ENCODE measurements at regions not wholly inside any gene's neighbourhood (a gene's known extent, or its start where the extent isn't known, plus 50 kb on each side); places are given as distances from the start of the nearest gene placed in this dataset.
A peak's percentile ranks its signal among the peaks of the same experiment; 100 is the strongest.

DNA sequence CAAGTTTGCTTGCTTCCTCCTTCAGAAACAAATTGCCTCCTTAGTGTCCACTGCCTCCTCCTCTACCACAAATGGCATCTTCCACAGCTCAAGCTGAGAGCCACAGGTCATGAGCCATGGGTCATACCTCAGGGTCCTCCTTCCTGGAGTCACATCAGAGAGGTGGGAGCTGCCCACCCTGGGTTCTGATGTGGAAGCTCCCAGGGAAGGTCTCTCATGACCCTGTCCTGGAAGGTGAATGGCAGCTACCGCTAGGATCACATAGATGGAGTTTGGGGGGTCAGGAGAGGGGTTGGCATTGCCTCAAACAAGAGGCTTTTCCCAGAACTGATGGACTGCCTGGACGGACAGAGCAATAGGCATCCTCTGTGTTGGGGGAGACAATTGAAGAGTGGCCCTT lies 321.4 kb downstream of the MATN1 start:
- Histone ChIP-seq H3K36me3 (ENCODE audit: insufficient read depth, low read length) (no peaks in the 10 kb centered on the region), H3K79me2 (replicated peaks; ENCODE audit: insufficient read depth, low read length) (no peaks in the 10 kb centered on the region), H3F3A (ENCODE audit: insufficient read depth, low read length, poor library complexity, severe bottlenecking) (no peaks in the 10 kb centered on the region), H3K4me2 (ENCODE audit: low read length) (no peak overlapping the region), H3K9me3 (ENCODE audit: low read length) (no peaks in the 10 kb centered on the region), H3K9me2 (ENCODE audit: insufficient read depth, low read length) (no peaks in the 10 kb centered on the region), H3K9ac (ENCODE audit: low read length) (no peak overlapping the region), H3K27ac (ENCODE audit: low read length) (no peak overlapping the region), H3K4me3 (ENCODE audit: low read length) (no peak overlapping the region), H2AFZ (ENCODE audit: low read depth, low read length) (no peak overlapping the region), H4K20me1 (ENCODE audit: insufficient read depth) (no peaks in the 10 kb centered on the region), H3K27me3 (ENCODE audit: insufficient read depth, low read depth, low read length) (no peaks in the 10 kb centered on the region)
- TF ChIP-seq SMC3 (conservative IDR thresholded peaks at IDR 0.05; ENCODE audit: poor library complexity) (no peak), POLR2AphosphoS5 (IDR thresholded peaks at IDR 0.05) (no peak), EP300 (conservative IDR thresholded peaks at IDR 0.05; ENCODE audit: poor library complexity, severe bottlenecking) (no peak), MXI1 (conservative IDR thresholded peaks at IDR 0.05; ENCODE audit: poor library complexity, severe bottlenecking) (no peak), RAD21 (conservative IDR thresholded peaks at IDR 0.05) (no peak), TAF1 (IDR thresholded peaks at IDR 0.05; ENCODE audit: low read depth) (no peak), EZH2 (IDR thresholded peaks at IDR 0.05; ENCODE audit: borderline replicate concordance, insufficient read depth, low read length, poor library complexity, severe bottlenecking) (no peak)
- TF ChIP-seq, protein P1, sequence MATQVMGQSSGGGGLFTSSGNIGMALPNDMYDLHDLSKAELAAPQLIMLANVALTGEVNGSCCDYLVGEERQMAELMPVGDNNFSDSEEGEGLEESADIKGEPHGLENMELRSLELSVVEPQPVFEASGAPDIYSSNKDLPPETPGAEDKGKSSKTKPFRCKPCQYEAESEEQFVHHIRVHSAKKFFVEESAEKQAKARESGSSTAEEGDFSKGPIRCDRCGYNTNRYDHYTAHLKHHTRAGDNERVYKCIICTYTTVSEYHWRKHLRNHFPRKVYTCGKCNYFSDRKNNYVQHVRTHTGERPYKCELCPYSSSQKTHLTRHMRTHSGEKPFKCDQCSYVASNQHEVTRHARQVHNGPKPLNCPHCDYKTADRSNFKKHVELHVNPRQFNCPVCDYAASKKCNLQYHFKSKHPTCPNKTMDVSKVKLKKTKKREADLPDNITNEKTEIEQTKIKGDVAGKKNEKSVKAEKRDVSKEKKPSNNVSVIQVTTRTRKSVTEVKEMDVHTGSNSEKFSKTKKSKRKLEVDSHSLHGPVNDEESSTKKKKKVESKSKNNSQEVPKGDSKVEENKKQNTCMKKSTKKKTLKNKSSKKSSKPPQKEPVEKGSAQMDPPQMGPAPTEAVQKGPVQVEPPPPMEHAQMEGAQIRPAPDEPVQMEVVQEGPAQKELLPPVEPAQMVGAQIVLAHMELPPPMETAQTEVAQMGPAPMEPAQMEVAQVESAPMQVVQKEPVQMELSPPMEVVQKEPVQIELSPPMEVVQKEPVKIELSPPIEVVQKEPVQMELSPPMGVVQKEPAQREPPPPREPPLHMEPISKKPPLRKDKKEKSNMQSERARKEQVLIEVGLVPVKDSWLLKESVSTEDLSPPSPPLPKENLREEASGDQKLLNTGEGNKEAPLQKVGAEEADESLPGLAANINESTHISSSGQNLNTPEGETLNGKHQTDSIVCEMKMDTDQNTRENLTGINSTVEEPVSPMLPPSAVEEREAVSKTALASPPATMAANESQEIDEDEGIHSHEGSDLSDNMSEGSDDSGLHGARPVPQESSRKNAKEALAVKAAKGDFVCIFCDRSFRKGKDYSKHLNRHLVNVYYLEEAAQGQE (IDR thresholded peaks at IDR 0.05; ENCODE audit: borderline replicate concordance) = no peak
- TF ChIP-seq, protein P2, sequence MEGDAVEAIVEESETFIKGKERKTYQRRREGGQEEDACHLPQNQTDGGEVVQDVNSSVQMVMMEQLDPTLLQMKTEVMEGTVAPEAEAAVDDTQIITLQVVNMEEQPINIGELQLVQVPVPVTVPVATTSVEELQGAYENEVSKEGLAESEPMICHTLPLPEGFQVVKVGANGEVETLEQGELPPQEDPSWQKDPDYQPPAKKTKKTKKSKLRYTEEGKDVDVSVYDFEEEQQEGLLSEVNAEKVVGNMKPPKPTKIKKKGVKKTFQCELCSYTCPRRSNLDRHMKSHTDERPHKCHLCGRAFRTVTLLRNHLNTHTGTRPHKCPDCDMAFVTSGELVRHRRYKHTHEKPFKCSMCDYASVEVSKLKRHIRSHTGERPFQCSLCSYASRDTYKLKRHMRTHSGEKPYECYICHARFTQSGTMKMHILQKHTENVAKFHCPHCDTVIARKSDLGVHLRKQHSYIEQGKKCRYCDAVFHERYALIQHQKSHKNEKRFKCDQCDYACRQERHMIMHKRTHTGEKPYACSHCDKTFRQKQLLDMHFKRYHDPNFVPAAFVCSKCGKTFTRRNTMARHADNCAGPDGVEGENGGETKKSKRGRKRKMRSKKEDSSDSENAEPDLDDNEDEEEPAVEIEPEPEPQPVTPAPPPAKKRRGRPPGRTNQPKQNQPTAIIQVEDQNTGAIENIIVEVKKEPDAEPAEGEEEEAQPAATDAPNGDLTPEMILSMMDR (IDR thresholded peaks at IDR 0.05; ENCODE audit: poor library complexity, severe bottlenecking) = no peak

DNA sequence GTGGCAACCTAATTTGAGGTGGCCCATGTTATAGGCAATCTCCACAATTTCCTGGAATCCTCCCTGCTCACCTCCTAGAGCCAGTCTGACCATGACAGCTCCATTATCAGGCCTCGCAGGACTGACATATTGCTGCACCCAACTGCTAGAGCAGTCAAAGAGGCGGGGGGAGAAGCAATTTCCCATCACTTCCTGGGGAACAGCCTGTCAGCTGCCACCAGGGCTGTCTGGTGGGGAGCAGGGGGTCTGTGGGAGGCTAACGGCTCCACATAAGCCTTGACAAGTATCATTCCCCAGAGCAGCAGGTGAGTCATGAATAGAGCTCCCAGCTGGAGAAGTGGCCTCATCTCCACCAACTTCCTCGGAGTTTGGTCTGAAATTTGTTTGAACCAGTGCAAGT lies 322.9 kb downstream of the MATN1 start:
- H3K27ac ChIP-seq (ENCODE audit: low read length) = no peak overlapping the region
- no peaks in the 10 kb centered on the region for H3K79me2 ChIP-seq (replicated peaks; ENCODE audit: insufficient read depth, low read length)
- H2AFZ ChIP-seq (ENCODE audit: low read depth, low read length) = no peak overlapping the region
- H3F3A ChIP-seq (ENCODE audit: insufficient read depth, low read length, poor library complexity, severe bottlenecking) = no peaks in the 10 kb centered on the region
- H3K9ac ChIP-seq (ENCODE audit: low read length) = no peak overlapping the region
- no peak overlapping the region for H3K4me2 ChIP-seq (ENCODE audit: low read length)
- TF ChIP-seq EP300 (conservative IDR thresholded peaks at IDR 0.05; ENCODE audit: poor library complexity, severe bottlenecking) (peak; percentile 80), TAF1 (IDR thresholded peaks at IDR 0.05; ENCODE audit: low read depth) (no peak), MXI1 (conservative IDR thresholded peaks at IDR 0.05; ENCODE audit: poor library complexity, severe bottlenecking) (no peak), SMC3 (conservative IDR thresholded peaks at IDR 0.05; ENCODE audit: poor library complexity) (no peak), RAD21 (conservative IDR thresholded peaks at IDR 0.05) (no peak), EZH2 (IDR thresholded peaks at IDR 0.05; ENCODE audit: borderline replicate concordance, insufficient read depth, low read length, poor library complexity, severe bottlenecking) (no peak), POLR2AphosphoS5 (IDR thresholded peaks at IDR 0.05) (peak; percentile 51)
- TF ChIP-seq, protein P2 (IDR thresholded peaks at IDR 0.05; ENCODE audit: poor library complexity, severe bottlenecking) = no peak
- TF ChIP-seq, protein P1 (IDR thresholded peaks at IDR 0.05; ENCODE audit: borderline replicate concordance) = no peak
- no peaks in the 10 kb centered on the region for H4K20me1 ChIP-seq (ENCODE audit: insufficient read depth)
- no peak overlapping the region for H3K4me3 ChIP-seq (ENCODE audit: low read length)
- no peaks in the 10 kb centered on the region for H3K36me3 ChIP-seq (ENCODE audit: insufficient read depth, low read length)
- no peaks in the 10 kb centered on the region for H3K9me3 ChIP-seq (ENCODE audit: low read length)
- no peaks in the 10 kb centered on the region for H3K27me3 ChIP-seq (ENCODE audit: insufficient read depth, low read depth, low read length)
- no peaks in the 10 kb centered on the region for H3K9me2 ChIP-seq (ENCODE audit: insufficient read depth, low read length)

Measured in neural cell (in vitro differentiated cells).